ENCODE measurements at regions not wholly inside any gene's neighbourhood (a gene's known extent, or its start where the extent isn't known, plus 50 kb on each side); places are given as distances from the start of the nearest gene placed in this dataset.
A peak's percentile ranks its signal among the peaks of the same experiment; 100 is the strongest.
"Not testable (repeated sequence)": the region's sequence is repeated elsewhere in the genome, so short reads cannot be mapped to it uniquely, and the experiment has no call there.

GRCh38 chr5:37909610-37910266, 69.9 kb upstream of the GDNF start:
- DNase-seq (ENCODE audit: low read depth), result not testable (repeated sequence)

GRCh38 chr5:37906416-37906815, 66.6 kb upstream of the GDNF start:
- DNase-seq (ENCODE audit: low read depth), result no peak

- no peak for DNase-seq (ENCODE audit: low read depth)
These were observed 65.4 kb upstream of the GDNF start for GRCh38 chr5:37905230-37905629.

GRCh38 chr5:37902323-37902722, 62.5 kb upstream of the GDNF start:
- DNase-seq (ENCODE audit: low read depth), result no peak

- DNase-seq (ENCODE audit: low read depth), result peak; percentile 45
These were observed 60.9 kb upstream of the GDNF start for GRCh38 chr5:37900692-37901091.

- DNase-seq (ENCODE audit: low read depth), result no peak
These were observed 59.2 kb upstream of the GDNF start for GRCh38 chr5:37899037-37899436.

- no peak for DNase-seq (ENCODE audit: low read depth)
These were observed 56.3 kb upstream of the GDNF start for GRCh38 chr5:37896159-37896558.

GRCh38 chr5:37893434-37894134, 53.7 kb upstream of the GDNF start:
- no peak for DNase-seq (ENCODE audit: low read depth)

- no peak for DNase-seq (ENCODE audit: low read depth)
These were observed 52.7 kb upstream of the GDNF start for GRCh38 chr5:37892586-37892985.

GRCh38 chr5:37891832-37892231, 52.0 kb upstream of the GDNF start:
- DNase-seq (ENCODE audit: low read depth), result no peak

- peak; percentile 52 for DNase-seq (ENCODE audit: low read depth)
These were observed 49.9 kb upstream of the GDNF start for GRCh38 chr5:37889612-37890317.
